ENCODE measurements at regions not wholly inside any gene's neighbourhood (a gene's known extent, or its start where the extent isn't known, plus 50 kb on each side); places are given as distances from the start of the nearest gene placed in this dataset.

DNA sequence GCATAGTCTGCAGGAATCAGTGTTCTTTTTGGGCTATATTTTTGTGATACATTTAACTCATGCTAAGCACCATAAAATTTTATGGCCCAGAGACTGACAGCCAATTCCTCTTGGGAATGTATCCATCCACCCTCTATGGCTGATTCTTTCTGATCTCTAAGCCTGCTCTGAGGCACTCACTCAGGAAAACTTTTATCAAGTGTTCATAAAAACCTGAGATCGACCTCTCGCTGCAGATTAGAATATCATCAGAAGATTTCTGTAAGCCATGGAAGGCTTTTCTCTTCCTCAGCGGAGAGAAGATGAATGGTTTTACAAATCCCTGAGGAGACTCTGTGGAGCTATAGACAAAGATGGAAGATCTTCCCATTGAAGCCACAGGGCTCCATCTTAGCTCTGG lies 489.8 kb upstream of the GHITM start:
- no peak for DNase-seq
- Mint-ChIP-seq H3K36me3 (ENCODE audit: low read depth) (no peaks in the 10 kb centered on the region), H3K9me3 (peaks cover 2% of the 10 kb centered on the region), H3K4me1 (peaks cover 38% of the 10 kb centered on the region), H3K4me3 (no peak overlapping the region), H3K27ac (peak overlapping the region; percentile 53), H3K27me3 (ENCODE audit: low read depth, poor library complexity) (no peaks in the 10 kb centered on the region)
- no peak for TF ChIP-seq CTCF (IDR thresholded peaks at IDR 0.05)

DNA sequence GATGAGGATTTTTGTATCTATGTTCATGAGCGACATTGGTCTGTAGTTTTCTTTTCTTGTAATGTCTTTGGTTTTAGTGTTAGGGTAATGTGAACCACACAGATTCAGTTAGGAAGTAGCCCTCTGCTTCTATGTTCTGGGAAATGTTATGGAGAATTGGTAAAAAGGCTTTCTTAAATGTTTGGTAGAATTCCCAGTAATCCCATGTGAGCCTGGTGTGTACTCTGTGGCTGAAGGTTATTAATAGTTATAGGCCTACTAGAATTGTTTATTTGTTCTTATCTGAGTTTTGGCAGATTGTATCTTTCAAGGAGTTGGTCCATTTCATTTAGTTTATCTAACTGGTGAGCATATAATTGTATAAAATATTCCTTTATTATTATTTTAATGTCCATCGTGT lies 484.6 kb upstream of the GHITM start:
- Mint-ChIP-seq H3K9me3 (peaks cover 9% of the 10 kb centered on the region), H3K27me3 (ENCODE audit: low read depth, poor library complexity) (no peaks in the 10 kb centered on the region)
- DNase-seq: no peak

GRCh38 chr10:83656924-83657323 lies 482.4 kb upstream of the GHITM start:
- Mint-ChIP-seq H3K4me1 (no peaks in the 10 kb centered on the region), H3K27me3 (ENCODE audit: low read depth, poor library complexity) (no peaks in the 10 kb centered on the region), H3K36me3 (ENCODE audit: low read depth) (no peaks in the 10 kb centered on the region), H3K4me3 (no peak overlapping the region), H3K27ac (no peak overlapping the region), H3K9me3 (peaks cover 9% of the 10 kb centered on the region)
- DNase-seq: no peak
- no peak for TF ChIP-seq CTCF (IDR thresholded peaks at IDR 0.05)

More for the DNA sequence above, 484.6 kb upstream of the GHITM start:
- peaks cover 9% of the 10 kb centered on the region for H3K4me1 Mint-ChIP-seq
- H3K36me3 Mint-ChIP-seq (ENCODE audit: low read depth): no peaks in the 10 kb centered on the region
- TF ChIP-seq CTCF (IDR thresholded peaks at IDR 0.05): no peak
- no peak overlapping the region for H3K4me3 Mint-ChIP-seq
- no peak overlapping the region for H3K27ac Mint-ChIP-seq

DNA sequence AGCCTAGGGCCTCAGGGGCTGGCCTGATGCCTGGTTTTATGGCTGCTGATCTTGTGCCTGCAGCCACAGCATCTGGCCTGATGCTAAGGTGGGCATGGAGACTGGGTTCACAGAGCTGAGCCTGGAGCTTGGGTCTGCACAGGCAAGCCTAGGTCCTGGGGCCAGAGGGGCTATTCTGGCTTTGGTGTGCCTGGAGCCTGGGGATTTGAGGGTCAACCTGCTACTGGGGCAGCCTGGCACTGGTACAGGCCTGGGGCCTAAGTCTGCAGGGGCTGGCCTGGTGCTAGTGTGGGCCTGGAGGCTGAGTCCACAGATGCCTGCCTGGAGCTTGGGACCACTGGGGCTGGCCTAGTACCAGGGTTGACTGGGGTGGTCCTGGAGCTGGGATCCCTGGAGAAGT lies 481.8 kb upstream of the GHITM start:
- no peak overlapping the region for H3K4me3 Mint-ChIP-seq
- H3K27ac Mint-ChIP-seq: no peak overlapping the region
- no peak for DNase-seq

GRCh38 chr10:83663918-83664317 lies 475.4 kb upstream of the GHITM start:
- no peaks in the 10 kb centered on the region for H3K36me3 Mint-ChIP-seq (ENCODE audit: low read depth)
- TF ChIP-seq CTCF (IDR thresholded peaks at IDR 0.05): no peak
- no peak for DNase-seq
- no peak overlapping the region for H3K4me3 Mint-ChIP-seq
- no peaks in the 10 kb centered on the region for H3K9me3 Mint-ChIP-seq
- peaks cover 6% of the 10 kb centered on the region for H3K4me1 Mint-ChIP-seq
- no peaks in the 10 kb centered on the region for H3K27me3 Mint-ChIP-seq (ENCODE audit: low read depth, poor library complexity)
- H3K27ac Mint-ChIP-seq: peak overlapping the region; percentile 51

More for the DNA sequence above, 481.8 kb upstream of the GHITM start:
- peaks cover 9% of the 10 kb centered on the region for H3K9me3 Mint-ChIP-seq
- H3K27me3 Mint-ChIP-seq (ENCODE audit: low read depth, poor library complexity): no peaks in the 10 kb centered on the region
- no peaks in the 10 kb centered on the region for H3K36me3 Mint-ChIP-seq (ENCODE audit: low read depth)
- no peaks in the 10 kb centered on the region for H3K4me1 Mint-ChIP-seq
- no peak for TF ChIP-seq CTCF (IDR thresholded peaks at IDR 0.05)

- H3K4me3 Mint-ChIP-seq: no peak overlapping the region
- no peaks in the 10 kb centered on the region for H3K36me3 Mint-ChIP-seq (ENCODE audit: low read depth)
- DNase-seq: no peak
- H3K9me3 Mint-ChIP-seq: no peaks in the 10 kb centered on the region
- TF ChIP-seq CTCF (IDR thresholded peaks at IDR 0.05): no peak
- no peaks in the 10 kb centered on the region for H3K27me3 Mint-ChIP-seq (ENCODE audit: low read depth, poor library complexity)
- no peak overlapping the region for H3K27ac Mint-ChIP-seq
- H3K4me1 Mint-ChIP-seq: peaks cover 6% of the 10 kb centered on the region
Observed at GRCh38 chr10:83666762-83667161, 472.5 kb upstream of the GHITM start.
